ENCODE measurements at regions not wholly inside any gene's neighbourhood (a gene's known extent, or its start where the extent isn't known, plus 50 kb on each side); places are given as distances from the start of the nearest gene placed in this dataset.

- no peak for TF ChIP-seq CTCF (conservative IDR thresholded peaks at IDR 0.05 in 1 of 2, IDR thresholded peaks at IDR 0.05 in 1 of 2; ENCODE audit: extremely low read depth in 1 of 2, insufficient read depth in 1 of 2, low read depth in 1 of 2, low read length in 2 of 2)
- TF ChIP-seq EZH2 (IDR thresholded peaks at IDR 0.05; ENCODE audit: borderline replicate concordance, low read length), result no peak
Measured at GRCh38 chr13:106246666-106247188, 288.7 kb downstream of the EFNB2 start.

Data from mammary epithelial cell (primary cell).